ENCODE measurements at regions not wholly inside any gene's neighbourhood (a gene's known extent, or its start where the extent isn't known, plus 50 kb on each side); places are given as distances from the start of the nearest gene placed in this dataset.

DNA sequence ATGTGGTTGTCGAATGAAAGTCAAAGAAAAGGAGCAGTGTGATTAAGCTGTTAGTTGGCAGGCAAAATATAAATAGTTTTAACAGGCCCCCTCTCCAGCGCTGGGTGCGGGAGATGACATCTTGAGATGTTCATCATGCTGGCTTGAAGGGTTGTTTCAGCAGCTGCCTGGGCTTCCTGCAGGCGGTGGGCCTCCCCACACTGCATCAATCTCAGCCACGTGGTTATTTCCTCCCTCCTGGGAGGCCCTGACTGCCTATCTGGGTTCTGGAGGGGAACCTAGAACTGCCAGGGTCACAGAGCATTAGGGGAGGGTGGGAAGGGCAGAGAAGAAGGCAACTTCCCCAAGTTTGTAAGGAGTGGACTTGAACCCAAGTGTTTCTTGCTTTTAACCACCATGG lies 173.3 kb upstream of the SYT13 start:
- TF ChIP-seq YY1 (IDR thresholded peaks at IDR 0.05; ENCODE audit: low read depth) (no peak), EP300 (IDR thresholded peaks at IDR 0.05; ENCODE audit: borderline replicate concordance) (no peak)
- TF ChIP-seq, protein P1, sequence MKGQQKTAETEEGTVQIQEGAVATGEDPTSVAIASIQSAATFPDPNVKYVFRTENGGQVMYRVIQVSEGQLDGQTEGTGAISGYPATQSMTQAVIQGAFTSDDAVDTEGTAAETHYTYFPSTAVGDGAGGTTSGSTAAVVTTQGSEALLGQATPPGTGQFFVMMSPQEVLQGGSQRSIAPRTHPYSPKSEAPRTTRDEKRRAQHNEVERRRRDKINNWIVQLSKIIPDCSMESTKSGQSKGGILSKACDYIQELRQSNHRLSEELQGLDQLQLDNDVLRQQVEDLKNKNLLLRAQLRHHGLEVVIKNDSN (IDR thresholded peaks at IDR 0.05) = no peak

All from Ishikawa (cell line).